GM21619 (cell line): ENCODE measurements at regions not wholly inside any gene's neighbourhood (a gene's known extent, or its start where the extent isn't known, plus 50 kb on each side); places are given as distances from the start of the nearest gene placed in this dataset.

Experiments used
- ATAC-seq: cut with Tn5 transposase; IDR thresholded peaks from one replicate; pipeline ENCODE4 v1.9.1; 2021; ENCODE audit not compliant: unreplicated experiment

GRCh38 chr2:133837441-133838094, 269.3 kb upstream of the NCKAP5 start:
- no peak for ATAC-seq

- no peak for ATAC-seq
These were observed 270.5 kb upstream of the NCKAP5 start for GRCh38 chr2:133838642-133839365.

GRCh38 chr2:133839677-133840076, 271.4 kb upstream of the NCKAP5 start:
- no peak for ATAC-seq

GRCh38 chr2:133840761-133841160, 272.5 kb upstream of the NCKAP5 start:
- ATAC-seq = no peak

GRCh38 chr2:133841900-133842299, 273.6 kb upstream of the NCKAP5 start:
- ATAC-seq = no peak

- ATAC-seq = no peak
These were observed 274.2 kb upstream of the NCKAP5 start for GRCh38 chr2:133842446-133842845.

- no peak for ATAC-seq
These were observed 274.8 kb upstream of the NCKAP5 start for GRCh38 chr2:133843091-133843490.

- ATAC-seq = no peak
These were observed 275.3 kb upstream of the NCKAP5 start for GRCh38 chr2:133843551-133843950.

GRCh38 chr2:133844214-133844892, 276.1 kb upstream of the NCKAP5 start:
- ATAC-seq = peak; percentile 79

- no peak for ATAC-seq
These were observed 278.2 kb upstream of the NCKAP5 start for GRCh38 chr2:133846476-133846875.

GRCh38 chr2:133847591-133847990, 279.3 kb upstream of the NCKAP5 start:
- no peak for ATAC-seq

- ATAC-seq = no peak
These were observed 279.9 kb upstream of the NCKAP5 start for GRCh38 chr2:133848111-133848649.

- ATAC-seq = no peak
These were observed 281.1 kb upstream of the NCKAP5 start for GRCh38 chr2:133849341-133849740.

GRCh38 chr2:133854603-133855200, 286.4 kb upstream of the NCKAP5 start:
- ATAC-seq = no peak

- no peak for ATAC-seq
These were observed 287.3 kb upstream of the NCKAP5 start for GRCh38 chr2:133855526-133855925.

GRCh38 chr2:133856678-133857077, 288.4 kb upstream of the NCKAP5 start:
- ATAC-seq = no peak

- ATAC-seq = no peak
These were observed 291.3 kb upstream of the NCKAP5 start for GRCh38 chr2:133859578-133859977.

GRCh38 chr2:133862400-133862977, 294.2 kb upstream of the NCKAP5 start:
- no peak for ATAC-seq

- no peak for ATAC-seq
These were observed 295.0 kb upstream of the NCKAP5 start for GRCh38 chr2:133863106-133863800.

- ATAC-seq = no peak
These were observed 296.9 kb upstream of the NCKAP5 start for GRCh38 chr2:133865141-133865540.
